ENCODE measurements at regions not wholly inside any gene's neighbourhood (a gene's known extent, or its start where the extent isn't known, plus 50 kb on each side); places are given as distances from the start of the nearest gene placed in this dataset.
A peak's percentile ranks its signal among the peaks of the same experiment; 100 is the strongest.

- H3K4me3 ChIP-seq (ENCODE audit: low read depth, low read length) = no peak overlapping the region
- TF ChIP-seq CTCF (IDR thresholded peaks at IDR 0.05; ENCODE audit: insufficient read depth in 1 of 2, low read depth in 1 of 2, low read length in 1 of 2, severe bottlenecking in 1 of 2, unreplicated experiment in 1 of 2) = no peak
- Mint-ChIP-seq H3K4me1 (ENCODE audit: low read depth, unreplicated experiment) (peaks cover 7% of the 10 kb centered on the region), H3K36me3 (ENCODE audit: insufficient read depth, unreplicated experiment) (no peaks in the 10 kb centered on the region), H3K27ac (ENCODE audit: unreplicated experiment) (no peak overlapping the region), H3K27me3 (ENCODE audit: insufficient read depth, unreplicated experiment) (no peaks in the 10 kb centered on the region), H3K4me3 (ENCODE audit: unreplicated experiment) (no peak overlapping the region), H3K9me3 (ENCODE audit: unreplicated experiment) (no peaks in the 10 kb centered on the region)
- intact Hi-C loops (cut with micrococcal nuclease; ENCODE audit: unreplicated experiment) = loop anchor here (1.0 kb wide), 1 partner anchor 16 kb away; no protein-coding TSS in a partner anchor
- DNase-seq = no peak
- peaks cover 7% of the 10 kb centered on the region; the same call in 1 of the 2 replicates for H3K4me1 ChIP-seq
- POLR2A ChIA-PET = no interaction called here
- H3K27me3 ChIP-seq (replicated peaks; ENCODE audit: control insufficient read depth, insufficient read depth, low read length) = no peaks in the 10 kb centered on the region
- H3K36me3 ChIP-seq (ENCODE audit: control insufficient read depth, insufficient read depth, low read length) = no peaks in the 10 kb centered on the region
- BruUV-seq (replicated peaks) = no TSS peak
- CTCF ChIA-PET = no interaction called here
- H3K9me3 ChIP-seq = no peaks in the 10 kb centered on the region
These were observed 2048.7 kb downstream of the PCDH7 start for GRCh38 chr4:32768664-32769389.

GRCh38 chr4:32771491-32771890 is 2051.3 kb downstream of the PCDH7 start:
- no peaks in the 10 kb centered on the region for H3K36me3 ChIP-seq (ENCODE audit: control insufficient read depth, insufficient read depth, low read length)
- H3K27me3 ChIP-seq (replicated peaks; ENCODE audit: control insufficient read depth, insufficient read depth, low read length) = no peaks in the 10 kb centered on the region
- H3K4me1 ChIP-seq = peaks cover 7% of the 10 kb centered on the region; the same call in 1 of the 2 replicates
- peaks cover 7% of the 10 kb centered on the region for H3K4me1 Mint-ChIP-seq (ENCODE audit: low read depth, unreplicated experiment)
- H3K9me3 ChIP-seq = no peaks in the 10 kb centered on the region
- no peak for DNase-seq
- no TSS peak for BruUV-seq (replicated peaks)
- ChIA-PET POLR2A (no interaction called here), CTCF (no interaction called here)
- no peaks in the 10 kb centered on the region for H3K36me3 Mint-ChIP-seq (ENCODE audit: insufficient read depth, unreplicated experiment)
- H3K27ac Mint-ChIP-seq (ENCODE audit: unreplicated experiment) = no peak overlapping the region
- no peaks in the 10 kb centered on the region for H3K27me3 Mint-ChIP-seq (ENCODE audit: insufficient read depth, unreplicated experiment)
- H3K4me3 ChIP-seq (ENCODE audit: low read depth, low read length) = no peak overlapping the region
- no peak overlapping the region for H3K4me3 Mint-ChIP-seq (ENCODE audit: unreplicated experiment)
- intact Hi-C loops (cut with micrococcal nuclease; ENCODE audit: unreplicated experiment) = no loop called here
- H3K9me3 Mint-ChIP-seq (ENCODE audit: unreplicated experiment) = no peaks in the 10 kb centered on the region
- TF ChIP-seq CTCF (IDR thresholded peaks at IDR 0.05; ENCODE audit: insufficient read depth in 1 of 2, low read depth in 1 of 2, low read length in 1 of 2, severe bottlenecking in 1 of 2, unreplicated experiment in 1 of 2) = no peak

- no peaks in the 10 kb centered on the region for H3K4me1 Mint-ChIP-seq (ENCODE audit: low read depth, unreplicated experiment)
- CTCF ChIA-PET = no interaction called here
- no peak overlapping the region for H3K4me3 Mint-ChIP-seq (ENCODE audit: unreplicated experiment)
- Histone ChIP-seq H3K4me3 (ENCODE audit: low read depth, low read length) (no peak overlapping the region), H3K27me3 (replicated peaks; ENCODE audit: control insufficient read depth, insufficient read depth, low read length) (no peaks in the 10 kb centered on the region), H3K9me3 (no peaks in the 10 kb centered on the region), H3K4me1 (no peaks in the 10 kb centered on the region), H3K36me3 (ENCODE audit: control insufficient read depth, insufficient read depth, low read length) (no peaks in the 10 kb centered on the region)
- POLR2A ChIA-PET = no interaction called here
- DNase-seq = peak; percentile 19 to 46
- intact Hi-C loops (cut with micrococcal nuclease; ENCODE audit: unreplicated experiment) = loop anchor here (1.0 kb wide), 2 partner anchors 312 to 358 kb away; no protein-coding TSS in a partner anchor
- peaks cover 14% of the 10 kb centered on the region for H3K9me3 Mint-ChIP-seq (ENCODE audit: unreplicated experiment)
- BruUV-seq (replicated peaks) = no TSS peak
- no peaks in the 10 kb centered on the region for H3K36me3 Mint-ChIP-seq (ENCODE audit: insufficient read depth, unreplicated experiment)
- TF ChIP-seq CTCF (IDR thresholded peaks at IDR 0.05; ENCODE audit: insufficient read depth in 1 of 2, low read depth in 1 of 2, low read length in 1 of 2, severe bottlenecking in 1 of 2, unreplicated experiment in 1 of 2) = peak in 1 of 2 experiments; percentile 49
- H3K27me3 Mint-ChIP-seq (ENCODE audit: insufficient read depth, unreplicated experiment) = no peaks in the 10 kb centered on the region
- H3K27ac Mint-ChIP-seq (ENCODE audit: unreplicated experiment) = no peak overlapping the region
These were observed 2054.9 kb downstream of the PCDH7 start for GRCh38 chr4:32775049-32775448.

Data from Caco-2 (cell line).